Amniotic stem cell (primary cell): ENCODE measurements at regions not wholly inside any gene's neighbourhood (a gene's known extent, or its start where the extent isn't known, plus 50 kb on each side); places are given as distances from the start of the nearest gene placed in this dataset.

Experiments
- DNase-seq: peaks from one replicate; lab custom pipeline; 2025; lab: John Stamatoyannopoulos, UW

GRCh38 chr2:7721413-7721995 lies 804.3 kb downstream of the RNF144A start:
- no peak for DNase-seq

DNA sequence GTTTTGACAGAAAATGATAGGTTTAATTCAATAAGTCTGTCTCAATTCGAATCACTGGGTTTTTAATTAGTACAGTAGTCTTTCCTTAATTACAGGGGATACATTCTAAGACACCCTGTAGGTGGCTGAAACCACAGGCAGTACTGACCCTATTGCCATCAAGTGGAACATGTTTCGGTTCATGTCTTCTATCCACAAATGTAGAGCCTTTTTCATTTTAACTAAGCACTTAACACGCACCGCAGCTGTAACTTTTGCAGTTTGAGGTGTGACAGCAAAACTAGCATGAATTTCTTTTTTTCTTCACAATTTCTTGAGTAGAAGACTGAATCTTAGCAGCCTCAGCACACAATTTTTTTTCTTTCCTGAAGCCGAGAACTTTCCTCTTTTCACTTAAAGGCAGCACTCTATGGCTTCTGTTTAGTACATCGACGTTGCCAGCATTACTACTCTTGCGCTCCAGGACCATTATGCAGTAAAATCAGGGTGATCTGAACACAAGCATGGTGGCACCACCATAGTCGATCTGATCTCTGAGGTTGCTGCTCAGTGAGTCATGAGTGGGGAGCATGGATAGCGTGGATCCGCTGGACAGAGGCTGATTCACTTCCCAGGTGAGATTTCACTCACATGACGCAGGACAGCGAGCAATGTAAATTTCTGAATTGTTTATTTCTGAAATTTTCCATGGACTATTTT lies 805.1 kb downstream of the RNF144A start:
- DNase-seq: no peak

GRCh38 chr2:7724336-7724735 lies 807.1 kb downstream of the RNF144A start:
- DNase-seq: no peak

DNA sequence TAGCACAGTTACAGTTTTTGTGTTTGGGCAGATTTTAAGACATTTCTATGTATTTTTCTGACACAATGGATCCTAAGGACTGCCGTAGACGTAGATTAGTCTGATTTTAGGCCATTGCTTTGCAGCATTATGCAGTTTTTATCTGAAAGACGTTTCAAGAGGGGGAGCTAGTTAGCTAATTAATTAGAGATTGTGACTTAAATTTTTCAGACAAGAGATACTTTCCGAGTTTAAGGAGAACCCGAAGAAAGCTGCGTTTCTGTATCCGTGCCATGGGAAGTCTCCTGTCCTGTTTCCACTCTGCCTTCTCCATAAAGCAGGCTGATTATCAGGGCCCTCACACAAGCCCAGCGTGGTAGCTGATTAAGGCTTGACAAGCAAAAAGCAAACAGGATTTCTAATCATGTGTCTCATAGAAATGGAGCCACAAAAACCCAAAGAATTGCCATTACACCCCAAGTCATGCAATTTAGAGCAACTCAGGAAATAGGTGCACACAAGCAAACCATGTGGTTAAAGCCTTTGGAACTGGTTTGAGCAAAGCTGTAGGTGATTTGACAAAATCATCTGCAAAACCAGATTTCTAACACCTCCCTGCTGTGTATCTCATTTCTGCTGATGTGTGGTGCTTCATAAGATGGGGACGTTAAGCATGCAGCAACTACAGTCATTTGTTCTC lies 808.1 kb downstream of the RNF144A start:
- no peak for DNase-seq

DNA sequence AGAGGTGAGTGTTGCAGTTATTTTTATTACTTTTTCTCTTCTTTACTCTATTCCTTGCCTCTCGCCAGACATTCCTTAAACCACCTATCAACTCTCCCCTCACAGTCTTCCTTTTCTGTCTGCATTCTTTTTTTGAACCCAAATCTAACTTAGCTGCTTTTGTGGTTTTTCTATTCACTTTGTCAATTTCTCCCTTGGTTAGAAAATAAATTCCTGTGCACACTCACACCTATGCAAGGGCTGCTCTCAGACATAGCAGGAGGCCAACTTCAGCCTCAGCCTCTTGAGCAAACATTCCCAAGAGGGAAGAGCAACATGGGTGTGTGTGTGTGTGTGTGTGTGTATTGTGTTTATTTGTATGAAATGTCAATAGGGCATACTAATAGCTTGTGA lies 808.6 kb downstream of the RNF144A start:
- no peak for DNase-seq

DNA sequence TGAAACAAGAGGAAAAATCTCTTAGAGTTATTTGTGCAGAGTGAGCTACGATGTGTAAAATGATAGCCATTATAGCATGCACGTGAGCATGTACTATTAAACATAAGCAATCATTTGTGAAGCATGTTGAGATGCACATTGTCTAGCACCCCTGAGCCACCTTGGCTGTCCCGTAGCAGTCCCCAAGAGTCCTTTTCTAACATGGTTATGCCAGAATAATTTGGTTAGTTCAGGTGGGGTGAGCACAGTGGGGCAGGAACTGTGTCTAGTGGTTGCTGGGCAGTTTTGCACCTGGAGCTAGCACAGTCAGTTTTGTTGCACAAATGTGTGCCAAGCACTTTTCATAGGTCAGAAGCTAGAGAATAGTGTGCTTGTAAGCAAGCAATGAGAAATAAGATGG lies 809.8 kb downstream of the RNF144A start:
- DNase-seq: no peak

DNA sequence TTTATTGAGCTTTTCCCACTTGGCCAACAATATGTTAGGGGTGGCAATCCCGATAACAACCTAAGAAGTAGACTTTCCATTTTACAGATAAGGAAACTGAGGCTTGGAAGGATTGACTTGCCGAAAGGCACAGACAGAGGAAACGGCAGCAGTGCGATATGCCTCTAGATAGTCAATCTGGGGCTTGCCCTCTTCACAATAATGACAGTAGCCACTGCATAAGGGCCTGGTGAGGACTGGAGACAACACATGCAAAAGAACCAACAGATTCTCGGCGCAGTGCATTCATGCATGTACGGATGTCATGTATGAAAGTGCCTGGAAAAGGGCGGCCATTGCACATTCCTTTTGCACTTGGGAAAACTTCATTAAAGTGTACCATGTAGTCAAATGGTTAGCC lies 811.2 kb downstream of the RNF144A start:
- no peak for DNase-seq

- DNase-seq: no peak
Observed at GRCh38 chr2:7730449-7730848, 813.2 kb downstream of the RNF144A start.

- DNase-seq: no peak
Observed at GRCh38 chr2:7730990-7731389, 813.8 kb downstream of the RNF144A start.

DNA sequence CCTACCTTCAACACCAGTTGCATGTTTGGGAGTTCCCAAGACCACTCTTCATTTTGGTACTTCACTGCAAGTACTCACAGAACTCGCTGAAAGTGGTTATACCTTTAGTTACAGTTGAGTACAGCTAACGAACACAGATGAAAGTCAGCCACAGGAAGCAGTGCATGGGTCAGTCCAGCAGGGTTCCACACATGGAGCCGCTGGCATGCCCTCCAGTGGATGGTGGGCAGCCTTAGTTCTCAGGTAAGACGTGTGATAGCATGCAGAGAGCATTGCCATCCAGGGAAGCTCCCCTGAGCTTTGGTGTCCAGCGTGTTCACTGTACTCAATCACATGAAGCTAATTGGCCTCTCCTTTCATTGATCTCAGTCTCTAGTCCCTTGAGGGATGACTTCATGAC lies 815.3 kb downstream of the RNF144A start:
- no peak for DNase-seq

DNA sequence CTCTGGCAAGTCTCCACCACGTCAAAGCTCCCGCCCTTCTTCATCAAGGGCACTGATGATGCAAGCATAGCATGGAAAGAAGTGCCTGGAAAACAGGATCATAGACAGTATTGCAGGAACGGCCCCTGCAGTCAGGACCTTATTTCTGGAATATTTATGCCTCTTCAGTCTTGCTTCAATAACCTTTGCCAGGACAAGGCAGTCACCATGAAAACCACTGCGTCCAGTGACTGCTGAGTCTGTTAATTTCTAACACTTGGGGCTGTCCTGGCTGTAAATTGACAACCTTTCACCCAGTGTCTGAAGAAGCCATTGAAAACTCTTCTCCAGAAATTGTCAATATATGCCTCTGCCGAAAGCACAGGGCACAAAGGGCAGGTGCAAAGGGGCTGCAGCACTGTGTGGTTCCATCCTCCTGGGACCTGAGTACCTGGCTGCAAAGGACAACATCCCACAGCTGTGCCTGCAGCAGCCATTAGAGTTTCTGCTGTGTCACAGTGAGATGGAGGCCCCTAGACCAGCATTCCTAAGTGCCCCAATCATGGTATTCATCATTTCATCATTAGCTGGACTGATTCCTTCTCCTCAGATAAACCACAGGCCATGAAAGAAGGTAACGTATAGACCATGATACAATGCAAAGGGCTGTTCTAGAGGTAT lies 819.6 kb downstream of the RNF144A start:
- DNase-seq: no peak

GRCh38 chr2:7738596-7738995 lies 821.4 kb downstream of the RNF144A start:
- DNase-seq: no peak

DNA sequence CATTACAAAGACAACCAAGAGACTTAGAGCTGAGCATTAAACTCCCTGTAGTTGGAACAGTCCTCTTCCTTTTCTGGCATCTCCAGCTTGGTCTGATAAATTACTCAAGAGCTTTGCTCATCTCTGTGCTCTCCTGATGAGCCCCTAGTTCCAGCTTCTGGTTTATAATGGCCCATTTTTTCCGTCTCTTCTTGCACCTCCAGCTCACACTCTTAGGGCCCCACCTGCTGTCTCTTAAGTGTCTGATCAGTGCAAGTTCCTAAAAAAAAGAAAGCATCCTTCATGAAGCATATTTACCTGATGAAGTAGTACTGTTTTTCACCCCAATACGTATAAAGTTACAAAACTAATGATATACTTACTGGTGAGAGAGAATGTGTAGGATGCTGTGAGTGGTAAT lies 822.9 kb downstream of the RNF144A start:
- DNase-seq: no peak

- no peak for DNase-seq
Observed at GRCh38 chr2:7742301-7742700, 825.1 kb downstream of the RNF144A start.

- no peak for DNase-seq
Observed at GRCh38 chr2:7744827-7745226, 827.6 kb downstream of the RNF144A start.

GRCh38 chr2:7745369-7745768 lies 828.2 kb downstream of the RNF144A start:
- DNase-seq: no peak

- DNase-seq: no peak
Observed at GRCh38 chr2:7748717-7749415, 831.7 kb downstream of the RNF144A start.

DNA sequence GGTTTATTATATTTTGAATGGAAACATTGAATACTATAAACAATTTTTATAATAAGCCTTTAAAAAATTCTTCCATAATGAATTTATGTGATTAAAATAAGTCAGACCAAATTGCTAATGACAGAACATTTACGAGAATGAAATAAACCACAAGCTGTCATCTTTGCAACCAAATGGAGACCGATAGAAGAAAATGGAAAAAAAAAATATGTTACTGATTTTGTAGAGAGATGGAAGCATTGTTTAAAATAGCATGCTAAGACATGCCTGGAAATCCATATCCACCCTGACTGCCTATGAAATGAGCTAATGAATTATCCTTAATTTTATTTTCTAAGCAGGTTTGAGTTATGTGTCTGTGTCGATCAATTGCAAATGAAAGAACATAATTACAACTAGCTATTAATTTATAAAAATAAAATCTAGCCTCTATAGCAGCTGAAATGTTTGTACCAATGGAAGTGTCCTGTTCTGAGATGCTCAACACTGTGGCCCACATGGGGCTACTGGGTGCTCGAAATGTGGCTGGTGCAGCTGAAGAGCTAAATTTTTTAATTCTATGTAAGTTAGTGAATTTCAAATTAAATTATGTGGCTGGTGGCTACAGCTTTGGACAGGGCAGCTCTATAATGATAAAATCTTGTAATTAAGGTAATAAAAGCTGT lies 832.8 kb downstream of the RNF144A start:
- no peak for DNase-seq

DNA sequence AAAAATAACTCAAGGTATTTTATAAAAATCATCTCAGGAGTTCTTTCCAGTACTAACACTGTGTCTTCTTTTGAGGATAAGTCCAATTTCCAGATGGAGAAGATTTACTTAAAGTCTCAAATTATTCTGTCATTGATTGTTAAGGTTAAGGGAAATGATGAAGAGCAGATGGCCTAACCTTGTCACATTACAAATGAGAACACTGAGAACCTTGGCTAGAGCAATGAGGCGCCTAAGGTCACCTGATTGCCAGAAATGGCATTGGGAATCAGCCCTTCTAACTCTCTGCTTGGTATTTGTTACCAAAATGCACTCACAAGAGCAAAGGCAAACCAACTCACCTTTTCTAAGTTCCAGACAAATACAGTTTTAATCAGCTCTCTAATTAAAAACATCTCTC lies 835.1 kb downstream of the RNF144A start:
- DNase-seq: no peak

GRCh38 chr2:7753777-7754176 lies 836.6 kb downstream of the RNF144A start:
- DNase-seq: no peak

- DNase-seq: no peak
Observed at GRCh38 chr2:7755879-7756278, 838.7 kb downstream of the RNF144A start.
